ENCODE measurements at regions not wholly inside any gene's neighbourhood (a gene's known extent, or its start where the extent isn't known, plus 50 kb on each side); places are given as distances from the start of the nearest gene placed in this dataset.

GRCh38 chr6:108734271-108734922 is 113.8 kb upstream of the ARMC2 start:
- intact Hi-C loops (cut with micrococcal nuclease): no loop called here
- H3K36me3 ChIP-seq: no peaks in the 10 kb centered on the region
- no peak overlapping the region for H3K4me3 ChIP-seq
- no peak overlapping the region for H3K27ac ChIP-seq (replicated peaks)
- no peak for TF ChIP-seq CTCF (IDR thresholded peaks at IDR 0.05; ENCODE audit: borderline replicate concordance)
- peaks cover 21% of the 10 kb centered on the region for H3K4me1 ChIP-seq
- no peaks in the 10 kb centered on the region for H3K27me3 ChIP-seq (ENCODE audit: low read depth)
- DNase-seq: no peak
- H3K9me3 ChIP-seq (replicated peaks): no peaks in the 10 kb centered on the region

- intact Hi-C loops (cut with micrococcal nuclease): no loop called here
- Histone ChIP-seq H3K4me1 (peaks cover 25% of the 10 kb centered on the region), H3K9me3 (replicated peaks) (no peaks in the 10 kb centered on the region), H3K27ac (replicated peaks) (no peak overlapping the region), H3K27me3 (ENCODE audit: low read depth) (no peaks in the 10 kb centered on the region), H3K4me3 (no peak overlapping the region), H3K36me3 (no peaks in the 10 kb centered on the region)
- TF ChIP-seq CTCF (IDR thresholded peaks at IDR 0.05; ENCODE audit: borderline replicate concordance): no peak
- DNase-seq: no peak
These were observed 112.8 kb upstream of the ARMC2 start for GRCh38 chr6:108735310-108736001.

- H3K27me3 ChIP-seq (ENCODE audit: low read depth): no peaks in the 10 kb centered on the region
- no peak for DNase-seq
- no peak overlapping the region for H3K27ac ChIP-seq (replicated peaks)
- H3K4me1 ChIP-seq: peaks cover 26% of the 10 kb centered on the region
- H3K9me3 ChIP-seq (replicated peaks): no peaks in the 10 kb centered on the region
- H3K36me3 ChIP-seq: no peaks in the 10 kb centered on the region
- no peak for TF ChIP-seq CTCF (IDR thresholded peaks at IDR 0.05; ENCODE audit: borderline replicate concordance)
- intact Hi-C loops (cut with micrococcal nuclease): no loop called here
- no peak overlapping the region for H3K4me3 ChIP-seq
These were observed 112.2 kb upstream of the ARMC2 start for GRCh38 chr6:108736002-108736361.

- H3K9me3 ChIP-seq (replicated peaks): no peaks in the 10 kb centered on the region
- TF ChIP-seq CTCF (IDR thresholded peaks at IDR 0.05; ENCODE audit: borderline replicate concordance): no peak
- H3K27ac ChIP-seq (replicated peaks): no peak overlapping the region
- no peaks in the 10 kb centered on the region for H3K27me3 ChIP-seq (ENCODE audit: low read depth)
- peaks cover 26% of the 10 kb centered on the region for H3K4me1 ChIP-seq
- no peak for DNase-seq
- intact Hi-C loops (cut with micrococcal nuclease): no loop called here
- no peaks in the 10 kb centered on the region for H3K36me3 ChIP-seq
- no peak overlapping the region for H3K4me3 ChIP-seq
These were observed 111.4 kb upstream of the ARMC2 start for GRCh38 chr6:108736832-108737231.

- Histone ChIP-seq H3K27me3 (ENCODE audit: low read depth) (no peaks in the 10 kb centered on the region), H3K27ac (replicated peaks) (no peak overlapping the region), H3K36me3 (no peaks in the 10 kb centered on the region), H3K4me3 (no peak overlapping the region), H3K4me1 (peaks cover 26% of the 10 kb centered on the region), H3K9me3 (replicated peaks) (no peaks in the 10 kb centered on the region)
- DNase-seq: no peak
- intact Hi-C loops (cut with micrococcal nuclease): no loop called here
- TF ChIP-seq CTCF (IDR thresholded peaks at IDR 0.05; ENCODE audit: borderline replicate concordance): no peak
These were observed 110.4 kb upstream of the ARMC2 start for GRCh38 chr6:108737594-108738546.
